ENCODE measurements at regions not wholly inside any gene's neighbourhood (a gene's known extent, or its start where the extent isn't known, plus 50 kb on each side); places are given as distances from the start of the nearest gene placed in this dataset.

DNA sequence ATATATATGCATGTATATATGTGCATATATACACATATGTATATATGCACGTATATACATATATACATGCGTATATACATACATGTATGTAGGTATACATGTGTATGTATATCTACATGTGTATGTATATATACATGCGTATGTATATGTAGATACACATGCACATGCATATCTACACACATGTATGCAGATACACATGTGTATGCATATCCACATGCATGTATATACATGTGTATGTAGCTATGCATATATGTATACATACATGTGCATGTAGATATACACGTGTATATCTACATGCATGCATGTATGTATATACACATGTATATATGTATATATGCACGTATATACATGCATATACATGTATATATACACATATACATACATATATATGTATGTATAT lies 95.8 kb upstream of the STEAP4 start:
- no peak for DNase-seq

DNA sequence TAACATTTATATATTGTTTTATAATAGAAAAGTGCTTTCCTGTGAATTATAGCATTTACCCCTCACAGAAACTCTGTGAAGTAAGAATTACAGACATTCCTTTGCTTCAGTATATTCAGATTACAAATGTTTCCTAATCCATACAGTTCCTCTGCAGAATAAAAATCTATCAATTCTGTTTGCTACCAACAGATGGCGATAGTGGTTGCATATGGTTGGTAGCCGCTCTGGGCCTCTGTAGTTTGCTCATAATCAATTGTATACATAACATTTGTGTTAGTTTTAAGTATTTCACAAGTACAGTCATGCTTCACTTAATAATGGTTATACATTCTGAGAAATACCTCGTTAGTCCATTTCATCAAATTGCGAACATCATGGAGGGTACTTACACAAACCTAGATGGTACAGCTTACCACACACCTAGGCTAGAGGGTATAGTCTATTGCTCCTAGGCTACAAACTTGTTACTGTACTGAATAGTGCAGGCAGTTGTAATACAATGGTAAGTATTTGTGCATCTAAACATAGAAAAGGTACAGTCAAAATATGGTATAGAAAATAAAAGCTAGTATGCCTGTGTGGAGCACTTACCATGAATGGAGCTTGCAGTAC lies 94.4 kb upstream of the STEAP4 start:
- DNase-seq: no peak

DNA sequence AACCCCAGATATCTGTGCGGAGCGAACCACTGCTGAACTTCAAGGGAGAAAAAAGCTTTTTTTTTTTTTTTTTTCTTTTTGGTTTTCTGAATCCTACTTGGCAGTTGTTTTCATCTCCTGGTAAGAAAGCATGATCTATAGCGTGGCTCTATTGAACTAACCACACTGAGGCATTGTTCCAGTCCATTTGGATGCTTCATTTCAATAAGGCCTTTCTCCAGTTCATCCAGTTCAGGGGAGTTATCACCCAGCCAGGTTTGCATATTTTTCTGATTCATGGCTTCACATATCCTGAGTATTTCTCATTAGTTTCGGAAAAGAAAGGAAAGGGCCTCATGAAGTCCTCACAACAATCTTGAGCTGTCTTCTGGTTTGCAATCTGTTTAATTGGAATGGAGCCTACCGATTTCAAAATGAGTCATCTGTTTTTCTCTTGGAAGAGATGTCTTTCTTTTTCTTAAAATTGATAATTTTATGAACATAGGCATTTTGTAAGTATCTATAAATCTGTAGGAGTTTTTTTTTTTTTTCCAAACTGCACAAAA lies 93.1 kb upstream of the STEAP4 start:
- DNase-seq: no peak

DNA sequence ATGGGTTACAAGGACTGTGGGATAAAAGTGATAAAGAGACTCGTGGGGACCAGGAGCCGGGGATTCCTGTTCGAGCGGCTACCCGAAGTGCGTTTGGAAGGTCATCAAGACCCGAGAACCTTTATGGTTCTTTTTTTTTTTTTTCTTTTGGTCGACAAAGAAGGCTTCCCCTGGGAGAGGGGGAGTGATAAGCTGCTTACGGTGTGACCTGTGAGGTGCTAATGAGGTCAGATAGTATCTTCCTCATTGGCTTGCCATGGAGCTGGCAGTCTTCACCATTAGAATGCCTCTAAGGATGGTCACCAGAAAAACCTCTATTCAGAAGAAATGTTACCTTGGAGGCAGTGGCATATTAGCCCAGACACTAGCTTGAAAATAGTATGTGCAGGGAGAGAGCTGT lies 92.3 kb upstream of the STEAP4 start:
- no peak for DNase-seq

DNA sequence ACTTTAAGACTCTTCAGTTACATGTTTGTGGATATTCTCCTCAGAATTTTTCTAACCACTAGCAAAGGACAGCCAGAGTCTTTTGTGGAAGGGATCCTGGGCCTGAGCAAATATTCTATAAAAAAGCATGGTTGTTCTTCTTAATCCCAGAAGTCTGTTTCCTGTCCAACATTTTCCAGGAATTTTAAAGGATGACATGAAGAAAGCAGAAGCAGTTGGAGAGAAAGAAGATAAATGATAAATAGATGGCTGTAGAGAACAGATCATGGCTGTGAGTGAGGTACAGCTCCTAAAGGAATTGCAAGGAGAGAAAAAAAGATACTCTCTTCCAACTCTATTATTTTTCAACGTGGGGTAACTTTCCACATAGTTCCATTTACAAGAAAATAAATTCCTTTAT lies 91.8 kb upstream of the STEAP4 start:
- no peak for DNase-seq

DNA sequence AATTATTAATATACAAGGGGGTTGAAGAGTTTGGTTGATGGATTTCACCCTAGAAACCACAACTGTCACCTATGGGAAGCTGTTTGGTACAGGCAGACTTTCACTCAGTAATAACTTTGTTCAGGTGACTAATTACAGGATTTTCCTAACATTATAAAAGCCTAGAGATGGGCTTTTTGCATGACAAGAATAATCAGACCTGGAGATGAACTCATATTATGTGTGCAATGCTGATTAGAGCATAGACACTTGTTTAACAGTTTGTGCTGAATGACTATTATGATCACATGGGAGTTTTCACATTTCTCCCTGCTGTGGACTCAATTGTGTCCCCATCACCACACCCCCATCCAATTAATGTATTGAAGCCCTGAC lies 90.2 kb upstream of the STEAP4 start:
- DNase-seq: no peak

DNA sequence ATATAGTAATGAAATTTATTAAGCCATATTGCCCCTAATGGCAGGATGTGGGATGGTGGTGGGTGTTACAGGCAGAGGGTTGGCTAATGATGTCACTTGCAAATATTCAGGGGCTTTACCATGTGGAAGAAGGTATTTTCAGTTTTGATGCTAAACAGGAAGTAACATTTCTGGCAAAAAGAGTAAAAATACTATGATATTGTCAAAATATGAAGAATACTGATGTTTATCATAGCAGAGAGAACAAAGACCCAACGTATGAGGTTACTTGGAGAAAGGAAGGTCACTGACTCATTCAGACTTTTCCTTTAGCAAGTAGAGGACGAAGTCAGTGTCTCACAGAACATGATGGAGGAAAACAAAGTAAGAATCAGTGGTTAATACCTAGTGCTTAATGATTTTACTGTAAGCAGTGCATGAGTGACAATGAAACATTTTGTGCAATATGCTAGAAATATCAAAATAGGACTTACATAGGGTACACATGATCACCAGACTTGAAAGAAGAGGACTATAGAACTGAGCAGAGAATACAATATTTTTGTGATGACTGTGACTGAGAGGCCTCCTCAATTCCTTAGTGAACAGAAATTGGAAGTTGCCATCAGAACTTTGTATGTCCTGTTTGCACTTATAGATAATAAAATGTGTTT lies 89.7 kb upstream of the STEAP4 start:
- DNase-seq: no peak

DNA sequence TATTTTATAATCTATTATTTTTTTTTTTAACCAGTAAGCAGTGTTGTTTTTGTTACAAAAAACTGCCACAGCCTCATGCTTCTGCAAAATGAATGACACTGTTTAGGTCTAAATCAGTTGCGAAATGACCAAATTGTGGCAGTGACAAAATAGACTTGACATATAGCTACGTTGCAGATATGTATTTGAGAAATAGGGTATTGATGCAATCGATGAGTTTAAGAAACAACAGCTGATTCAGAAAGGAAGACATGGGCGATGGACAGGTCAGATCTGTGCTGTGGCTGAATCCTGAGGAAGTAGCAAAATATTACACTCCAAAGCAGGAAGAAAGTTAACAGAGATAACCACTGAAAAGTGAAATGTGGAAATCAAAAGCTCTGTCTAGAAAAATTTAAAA lies 89.0 kb upstream of the STEAP4 start:
- no peak for DNase-seq

DNA sequence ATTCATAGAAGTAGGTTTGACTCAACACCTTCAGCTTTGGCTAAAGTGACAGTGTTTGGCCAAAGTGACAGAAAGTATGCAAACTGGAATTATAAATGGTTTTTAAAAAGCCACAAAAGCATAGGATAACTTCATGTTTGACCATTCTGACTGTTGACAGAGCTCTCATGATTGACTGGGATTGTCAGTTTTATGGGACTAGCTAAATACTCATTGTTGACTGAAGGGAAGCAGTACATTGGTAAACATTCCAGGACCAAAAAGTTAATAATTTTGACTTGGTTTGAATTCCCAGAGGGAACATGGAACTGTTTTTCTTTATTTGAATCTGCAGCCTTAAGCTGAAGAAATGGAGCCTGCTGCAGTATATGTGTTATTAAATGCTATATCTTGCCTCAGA lies 84.6 kb upstream of the STEAP4 start:
- DNase-seq: no peak

DNA sequence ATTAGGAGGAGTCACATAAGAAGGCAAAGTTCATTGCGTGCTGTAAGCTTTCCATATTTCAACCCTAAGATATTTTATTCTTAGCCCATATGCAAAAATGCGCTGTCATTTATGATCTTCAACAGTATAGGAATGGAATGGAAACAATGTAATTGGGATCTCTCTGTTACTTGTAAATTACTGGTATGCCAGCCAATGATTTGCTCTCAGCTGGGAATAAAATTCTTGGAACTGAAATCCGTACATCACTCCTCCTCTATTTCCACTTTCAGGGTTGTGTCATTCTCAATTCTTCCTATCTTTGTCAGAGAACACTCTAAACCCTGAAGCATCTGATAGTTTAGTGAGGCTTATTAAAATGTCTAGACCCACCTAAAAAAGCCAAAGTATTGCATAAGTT lies 80.7 kb upstream of the STEAP4 start:
- no peak for DNase-seq

DNA sequence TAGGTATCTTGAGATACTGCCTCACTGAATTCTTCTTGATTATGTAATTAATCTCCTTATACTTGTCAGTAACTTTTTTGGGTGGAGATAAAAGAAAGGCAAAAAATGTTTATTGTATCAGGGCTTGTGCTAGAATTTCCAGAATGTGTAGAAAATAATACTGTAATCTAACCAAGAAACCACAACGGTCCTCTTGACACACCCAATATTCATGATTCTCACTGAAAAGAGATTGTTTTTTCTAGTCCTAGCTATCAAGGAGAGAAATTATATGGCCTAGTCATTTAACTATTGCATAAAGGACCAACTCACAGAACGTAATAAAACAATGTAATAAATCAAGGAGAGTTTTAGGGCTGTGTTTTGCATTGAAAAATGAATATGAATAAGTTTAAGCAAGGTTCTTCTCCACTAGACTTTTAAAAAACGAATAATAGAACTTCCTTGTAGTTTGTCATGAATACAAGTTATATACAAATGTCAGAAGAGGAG lies 80.0 kb upstream of the STEAP4 start:
- DNase-seq: no peak

DNA sequence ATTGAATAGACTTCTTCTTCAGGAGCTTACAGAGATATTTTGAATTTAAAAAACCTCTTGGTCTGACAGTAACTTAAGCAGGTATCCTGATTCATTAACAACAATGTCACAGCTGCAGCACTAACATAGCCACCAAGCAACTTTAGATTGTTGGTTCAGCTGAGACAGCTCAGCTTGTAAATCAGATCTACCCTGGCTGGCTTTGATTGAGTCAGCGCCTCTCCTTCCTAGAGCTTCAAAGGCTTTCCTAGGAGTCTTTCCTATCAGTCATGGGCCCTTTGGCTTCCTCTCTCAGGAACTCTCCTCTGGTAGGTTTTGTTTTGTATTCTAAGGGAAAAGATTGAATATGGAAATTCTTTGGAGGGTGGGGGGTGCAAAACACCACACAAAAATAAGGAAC lies 70.7 kb upstream of the STEAP4 start:
- DNase-seq: peak; percentile 27

DNA sequence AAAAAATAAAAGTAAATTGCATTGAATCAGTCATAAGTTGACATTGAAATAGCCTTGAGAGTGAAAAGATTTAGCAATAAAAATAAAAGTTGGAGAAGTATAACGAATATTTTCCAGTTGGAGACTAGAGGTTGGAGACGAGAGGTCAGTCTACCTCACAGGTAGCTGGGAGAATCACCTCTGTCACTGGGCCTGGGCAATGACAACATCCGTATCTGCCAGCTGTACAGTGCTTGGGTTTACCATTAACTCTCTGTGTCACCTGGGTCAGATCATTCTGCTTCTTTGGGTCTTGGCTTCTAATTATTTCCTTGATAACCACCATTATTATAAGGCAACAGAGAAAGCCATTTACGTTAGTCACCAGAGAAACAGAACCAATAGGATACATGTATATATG lies 62.0 kb upstream of the STEAP4 start:
- DNase-seq: no peak

DNA sequence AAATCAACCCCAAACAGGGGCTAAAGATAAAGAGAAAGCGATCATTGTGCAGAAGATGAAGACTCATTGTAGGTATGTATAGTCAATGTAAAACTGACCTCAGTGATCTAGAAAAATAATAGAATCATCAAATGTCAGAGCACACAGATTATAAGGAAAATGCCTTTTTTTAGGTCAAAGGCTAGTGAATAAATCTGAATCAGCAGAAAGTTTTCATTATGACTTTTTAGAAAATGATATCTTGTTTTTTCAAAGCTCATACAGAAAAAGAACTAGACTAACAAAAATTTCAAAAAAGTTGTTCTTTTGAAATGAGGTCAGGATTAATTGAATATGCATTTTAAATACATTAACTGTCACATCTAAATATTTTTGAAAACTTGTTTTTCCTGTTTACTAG lies 60.2 kb upstream of the STEAP4 start:
- DNase-seq: no peak

DNA sequence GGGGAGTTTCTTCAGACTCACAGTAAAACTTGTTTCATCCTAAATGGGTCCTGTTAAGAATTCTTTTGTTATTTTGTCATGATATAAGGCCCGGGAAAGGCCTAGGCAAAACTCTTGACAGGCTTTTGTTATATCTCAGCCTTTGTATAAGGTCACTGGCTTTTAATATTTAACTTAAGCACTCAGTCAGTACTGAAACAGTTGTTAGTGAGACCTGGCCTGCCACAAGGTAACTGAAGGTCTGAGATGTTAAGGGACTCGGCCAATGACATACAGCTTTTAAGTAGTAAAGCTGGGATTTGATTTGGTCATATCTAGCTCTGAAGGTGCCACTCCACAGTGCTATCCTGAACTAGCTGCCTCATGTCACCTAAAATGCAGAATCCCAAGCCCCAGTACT lies 57.2 kb upstream of the STEAP4 start:
- no peak for DNase-seq

DNA sequence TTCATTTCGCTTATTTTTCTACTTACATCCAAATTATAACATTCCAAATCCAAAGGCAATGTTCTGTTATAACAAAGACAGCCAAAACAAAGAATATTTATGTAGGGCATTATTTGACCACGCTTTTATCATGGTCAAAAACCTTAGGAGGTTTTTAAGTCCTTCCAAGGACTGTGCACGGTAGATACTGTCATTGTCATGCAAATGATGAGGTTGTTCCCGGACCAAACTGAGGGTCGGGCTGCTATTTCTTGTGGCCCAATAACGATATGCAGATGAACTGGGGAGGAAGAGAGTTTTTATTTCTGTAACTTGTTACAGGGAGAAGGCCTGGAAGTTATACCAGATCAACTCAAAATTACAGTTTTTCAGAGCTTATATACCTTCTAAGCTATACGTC lies 56.6 kb upstream of the STEAP4 start:
- no peak for DNase-seq

DNA sequence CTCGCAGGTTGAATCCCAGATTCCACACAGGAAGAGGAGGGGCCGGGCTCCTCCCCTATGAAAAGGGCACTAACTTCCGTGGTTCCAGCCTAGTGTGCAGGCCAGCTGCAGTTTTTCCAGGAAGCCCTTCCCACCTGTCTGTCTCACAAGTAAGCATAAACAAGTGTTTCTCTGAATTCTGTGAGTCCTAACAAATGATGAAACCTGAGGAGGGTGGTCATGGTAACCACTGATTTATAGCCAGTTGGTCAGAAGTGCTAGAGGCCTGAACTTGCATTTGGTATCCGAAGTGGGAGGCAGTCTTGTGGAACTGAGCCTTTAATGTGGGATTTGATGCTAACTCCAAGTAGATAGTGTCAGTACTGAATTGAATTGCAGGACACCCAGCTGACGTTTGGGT lies 54.7 kb upstream of the STEAP4 start:
- DNase-seq: no peak

DNA sequence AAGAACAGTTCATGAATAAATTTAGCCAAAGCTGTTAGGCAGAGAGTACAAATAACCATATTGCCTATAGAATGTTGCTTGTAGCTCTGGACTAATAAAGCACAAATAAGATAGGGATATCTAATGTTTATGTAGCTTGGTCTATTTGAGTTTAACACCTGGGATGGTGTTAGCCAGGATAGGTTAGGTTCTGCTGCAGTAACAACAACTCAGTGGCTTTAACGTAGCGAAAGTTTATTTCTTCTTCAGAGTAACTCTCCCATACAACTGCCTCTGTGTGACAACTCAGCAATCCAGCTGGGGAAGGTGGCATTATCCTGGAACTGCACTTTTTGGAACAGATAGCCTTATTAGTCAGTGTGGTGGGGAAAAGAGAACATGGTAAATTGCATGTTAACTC lies 52.2 kb upstream of the STEAP4 start:
- DNase-seq: no peak

DNA sequence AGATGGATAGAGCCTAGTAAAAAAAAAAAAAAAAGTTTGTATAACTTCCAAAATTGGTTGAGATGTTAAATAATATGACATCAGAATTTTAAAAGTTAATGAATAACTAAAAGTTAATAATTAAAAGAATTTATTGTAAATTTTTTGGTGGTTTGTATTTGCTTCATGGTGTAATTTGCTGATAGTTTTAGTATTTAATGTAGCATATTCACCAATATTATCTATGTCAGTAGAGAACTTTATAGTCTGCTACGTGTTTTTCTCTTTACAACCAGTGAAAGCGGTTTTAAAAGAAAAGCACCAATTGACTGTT lies 51.8 kb upstream of the STEAP4 start:
- DNase-seq: no peak

DNA sequence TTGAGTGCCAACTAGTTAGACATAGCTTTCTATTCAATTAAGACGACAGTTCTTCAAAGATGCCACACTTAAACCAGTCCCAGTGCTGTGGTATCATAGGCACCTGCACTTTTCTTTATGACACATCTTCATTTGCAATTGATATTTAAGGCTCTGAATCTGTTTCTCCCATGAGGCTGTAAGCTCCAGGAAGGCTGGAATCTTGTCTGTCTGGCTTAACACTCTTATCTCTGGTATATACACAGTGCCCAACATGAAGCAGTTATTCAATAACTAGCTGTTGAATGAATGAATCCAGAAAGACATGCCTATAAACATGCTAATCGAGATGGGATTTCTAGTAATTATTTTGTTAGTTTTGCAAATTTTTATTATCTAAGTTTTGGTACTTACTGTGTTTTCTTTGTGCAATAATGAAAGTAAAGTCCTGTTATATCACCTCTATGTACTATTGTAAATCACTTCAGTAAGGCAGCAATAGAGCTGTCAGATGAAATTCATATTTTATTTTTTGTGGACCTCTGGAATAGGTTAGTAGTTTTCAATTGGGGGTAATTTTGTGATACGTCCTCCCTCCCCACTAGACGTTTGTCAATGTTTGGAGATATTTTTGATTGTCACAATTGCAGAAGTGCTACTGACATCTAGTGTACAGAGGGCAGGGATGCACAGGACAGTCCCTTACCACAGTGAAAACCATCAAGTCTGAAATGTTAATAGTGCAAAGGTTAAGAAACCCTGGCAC lies 51.3 kb upstream of the STEAP4 start:
- DNase-seq: no peak

DNA sequence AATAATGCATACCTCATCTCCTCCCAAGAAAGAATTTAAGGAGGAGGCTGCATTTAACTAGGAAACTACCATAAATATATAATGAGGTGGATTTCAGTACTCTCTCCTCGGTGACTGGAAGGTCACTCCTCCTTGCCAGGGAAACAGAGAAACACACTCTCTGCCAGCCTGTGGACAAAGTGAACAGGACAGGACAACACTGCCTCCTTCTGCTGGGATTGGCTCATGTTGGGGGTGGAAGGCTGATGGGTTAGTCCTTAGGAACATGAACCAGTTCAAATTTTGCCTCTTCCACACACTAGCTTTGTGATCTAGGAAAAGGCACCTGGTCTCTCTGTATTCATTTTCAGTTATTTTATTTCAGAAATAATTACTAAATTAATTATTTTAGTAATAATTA lies 50.6 kb upstream of the STEAP4 start:
- DNase-seq: no peak
